HG02938 (cell line): ENCODE measurements at regions not wholly inside any gene's neighbourhood (a gene's known extent, or its start where the extent isn't known, plus 50 kb on each side); places are given as distances from the start of the nearest gene placed in this dataset.
A peak's percentile ranks its signal among the peaks of the same experiment; 100 is the strongest.

Source experiments
- ATAC-seq: cut with Tn5 transposase; IDR thresholded peaks from one replicate; pipeline ENCODE4 v1.9.1; 2021; ENCODE audit warnings: mild to moderate bottlenecking, moderate library complexity; ENCODE audit not compliant: unreplicated experiment

- ATAC-seq: peak; percentile 50
Measured at GRCh38 chr13:32905063-32905863, 111.0 kb upstream of the KL start.

- ATAC-seq: no peak
Measured at GRCh38 chr13:32905864-32906180, 110.4 kb upstream of the KL start.

GRCh38 chr13:32907211-32907610 lies 109.0 kb upstream of the KL start:
- no peak for ATAC-seq

GRCh38 chr13:32910530-32910929 lies 105.7 kb upstream of the KL start:
- no peak for ATAC-seq

GRCh38 chr13:32911506-32911905 lies 104.7 kb upstream of the KL start:
- peak; percentile 52 for ATAC-seq

GRCh38 chr13:32914686-32915085 lies 101.5 kb upstream of the KL start:
- ATAC-seq: no peak

- ATAC-seq: no peak
Measured at GRCh38 chr13:32917504-32917903, 98.7 kb upstream of the KL start.

GRCh38 chr13:32923725-32924124 lies 92.5 kb upstream of the KL start:
- no peak for ATAC-seq

GRCh38 chr13:32924886-32925285 lies 91.3 kb upstream of the KL start:
- ATAC-seq: no peak

GRCh38 chr13:32925506-32925905 lies 90.7 kb upstream of the KL start:
- ATAC-seq: no peak

GRCh38 chr13:32932376-32932775 lies 83.8 kb upstream of the KL start:
- no peak for ATAC-seq

GRCh38 chr13:32936716-32937115 lies 79.5 kb upstream of the KL start:
- ATAC-seq: no peak

- ATAC-seq: no peak
Measured at GRCh38 chr13:32938314-32938713, 77.9 kb upstream of the KL start.

- no peak for ATAC-seq
Measured at GRCh38 chr13:32938907-32939306, 77.3 kb upstream of the KL start.

GRCh38 chr13:32940601-32941000 lies 75.6 kb upstream of the KL start:
- no peak for ATAC-seq

- ATAC-seq: no peak
Measured at GRCh38 chr13:32941368-32941767, 74.9 kb upstream of the KL start.

GRCh38 chr13:32946558-32946957 lies 69.7 kb upstream of the KL start:
- no peak for ATAC-seq

- ATAC-seq: no peak
Measured at GRCh38 chr13:32947411-32948276, 68.6 kb upstream of the KL start.

GRCh38 chr13:32949820-32950219 lies 66.4 kb upstream of the KL start:
- no peak for ATAC-seq

GRCh38 chr13:32951580-32951979 lies 64.6 kb upstream of the KL start:
- no peak for ATAC-seq

GRCh38 chr13:32955881-32956594 lies 60.2 kb upstream of the KL start:
- no peak for ATAC-seq

GRCh38 chr13:32956595-32956933 lies 59.7 kb upstream of the KL start:
- ATAC-seq: no peak
